ENCODE measurements at regions not wholly inside any gene's neighbourhood (a gene's known extent, or its start where the extent isn't known, plus 50 kb on each side); places are given as distances from the start of the nearest gene placed in this dataset.

DNA sequence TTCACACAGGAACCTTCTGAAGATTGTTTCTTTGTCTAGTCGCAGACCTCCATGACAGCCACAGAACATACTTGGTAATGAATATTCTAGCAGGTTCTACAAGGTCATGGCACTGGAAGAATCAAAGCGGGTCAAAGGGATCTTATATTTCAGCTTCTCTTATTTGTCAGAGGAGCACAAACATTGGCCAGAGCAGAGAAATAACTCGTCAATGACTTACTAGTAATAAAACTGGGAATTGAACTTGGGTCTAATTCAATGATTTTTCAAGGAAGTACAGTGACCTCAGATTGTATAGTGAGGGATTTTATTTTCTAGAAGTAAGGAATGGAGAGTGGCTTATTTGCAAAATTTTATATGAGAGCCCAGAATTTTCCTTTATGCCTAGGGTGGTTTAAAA, 290.8 kb upstream of the PLXNA2 start:
- H3K27me3 Mint-ChIP-seq (ENCODE audit: low read depth) = peaks cover 31% of the 10 kb centered on the region
- no peaks in the 10 kb centered on the region for H3K36me3 Mint-ChIP-seq (ENCODE audit: low read depth)
- TF ChIP-seq, protein P1, sequence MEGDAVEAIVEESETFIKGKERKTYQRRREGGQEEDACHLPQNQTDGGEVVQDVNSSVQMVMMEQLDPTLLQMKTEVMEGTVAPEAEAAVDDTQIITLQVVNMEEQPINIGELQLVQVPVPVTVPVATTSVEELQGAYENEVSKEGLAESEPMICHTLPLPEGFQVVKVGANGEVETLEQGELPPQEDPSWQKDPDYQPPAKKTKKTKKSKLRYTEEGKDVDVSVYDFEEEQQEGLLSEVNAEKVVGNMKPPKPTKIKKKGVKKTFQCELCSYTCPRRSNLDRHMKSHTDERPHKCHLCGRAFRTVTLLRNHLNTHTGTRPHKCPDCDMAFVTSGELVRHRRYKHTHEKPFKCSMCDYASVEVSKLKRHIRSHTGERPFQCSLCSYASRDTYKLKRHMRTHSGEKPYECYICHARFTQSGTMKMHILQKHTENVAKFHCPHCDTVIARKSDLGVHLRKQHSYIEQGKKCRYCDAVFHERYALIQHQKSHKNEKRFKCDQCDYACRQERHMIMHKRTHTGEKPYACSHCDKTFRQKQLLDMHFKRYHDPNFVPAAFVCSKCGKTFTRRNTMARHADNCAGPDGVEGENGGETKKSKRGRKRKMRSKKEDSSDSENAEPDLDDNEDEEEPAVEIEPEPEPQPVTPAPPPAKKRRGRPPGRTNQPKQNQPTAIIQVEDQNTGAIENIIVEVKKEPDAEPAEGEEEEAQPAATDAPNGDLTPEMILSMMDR (IDR thresholded peaks at IDR 0.05) = no peak
- H3K4me3 Mint-ChIP-seq (ENCODE audit: unreplicated experiment) = no peak overlapping the region
- peaks cover 4% of the 10 kb centered on the region for H3K4me1 Mint-ChIP-seq (ENCODE audit: low read depth)
- no peaks in the 10 kb centered on the region for H3K9me3 Mint-ChIP-seq (ENCODE audit: low read depth)
- no peak overlapping the region for H3K27ac Mint-ChIP-seq (ENCODE audit: unreplicated experiment)
- DNase-seq (ENCODE audit: low spot score) = no peak

DNA sequence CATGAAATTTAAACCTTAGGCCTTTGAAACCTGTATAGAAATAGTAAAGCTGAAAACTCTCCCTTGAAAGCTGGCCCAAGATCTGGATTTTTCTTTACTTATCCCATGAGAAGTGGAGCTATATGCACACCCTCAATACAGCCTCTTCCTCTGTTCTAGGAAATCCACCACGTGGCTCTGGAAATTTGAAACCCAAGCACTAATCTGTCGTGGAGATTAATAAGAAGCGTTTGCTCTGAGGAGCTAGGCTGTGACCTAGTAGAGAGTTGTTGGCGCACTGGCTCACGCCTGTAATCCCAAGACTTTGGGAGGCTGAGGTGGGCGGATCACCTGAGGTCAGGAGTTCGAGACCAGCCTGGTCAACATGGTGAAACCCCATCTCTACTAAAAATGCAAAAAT, 291.3 kb upstream of the PLXNA2 start:
- H3K9me3 Mint-ChIP-seq (ENCODE audit: low read depth) = no peaks in the 10 kb centered on the region
- peaks cover 4% of the 10 kb centered on the region for H3K4me1 Mint-ChIP-seq (ENCODE audit: low read depth)
- H3K4me3 Mint-ChIP-seq (ENCODE audit: unreplicated experiment) = no peak overlapping the region
- no peak overlapping the region for H3K27ac Mint-ChIP-seq (ENCODE audit: unreplicated experiment)
- peaks cover 32% of the 10 kb centered on the region for H3K27me3 Mint-ChIP-seq (ENCODE audit: low read depth)
- TF ChIP-seq, protein P1 (IDR thresholded peaks at IDR 0.05) = no peak
- no peak for DNase-seq (ENCODE audit: low spot score)
- no peaks in the 10 kb centered on the region for H3K36me3 Mint-ChIP-seq (ENCODE audit: low read depth)

DNA sequence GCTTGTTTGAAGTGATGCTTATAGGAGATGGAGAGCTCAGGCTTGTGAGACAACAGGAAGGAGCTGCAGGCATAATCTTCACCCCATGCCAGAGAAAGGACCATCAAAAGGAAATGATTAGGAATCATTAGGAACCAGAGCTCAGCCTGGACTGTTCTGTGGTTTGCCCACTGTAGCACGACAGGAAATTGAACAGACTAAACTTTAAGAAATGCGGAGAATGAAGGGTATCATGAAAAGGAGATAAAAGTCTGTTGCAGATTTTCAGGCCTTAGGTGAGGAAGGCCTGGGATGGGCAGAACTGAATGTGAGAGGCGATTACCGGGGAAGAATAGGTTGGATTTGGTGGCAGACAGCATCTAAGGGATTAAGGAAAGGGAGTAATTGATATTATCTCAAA, 292.0 kb upstream of the PLXNA2 start:
- DNase-seq (ENCODE audit: low spot score) = no peak
- no peaks in the 10 kb centered on the region for H3K9me3 Mint-ChIP-seq (ENCODE audit: low read depth)
- H3K36me3 Mint-ChIP-seq (ENCODE audit: low read depth) = no peaks in the 10 kb centered on the region
- no peak overlapping the region for H3K4me3 Mint-ChIP-seq (ENCODE audit: unreplicated experiment)
- peaks cover 30% of the 10 kb centered on the region for H3K27me3 Mint-ChIP-seq (ENCODE audit: low read depth)
- no peak overlapping the region for H3K27ac Mint-ChIP-seq (ENCODE audit: unreplicated experiment)
- peaks cover 4% of the 10 kb centered on the region for H3K4me1 Mint-ChIP-seq (ENCODE audit: low read depth)
- TF ChIP-seq, protein P1 (IDR thresholded peaks at IDR 0.05) = no peak

DNA sequence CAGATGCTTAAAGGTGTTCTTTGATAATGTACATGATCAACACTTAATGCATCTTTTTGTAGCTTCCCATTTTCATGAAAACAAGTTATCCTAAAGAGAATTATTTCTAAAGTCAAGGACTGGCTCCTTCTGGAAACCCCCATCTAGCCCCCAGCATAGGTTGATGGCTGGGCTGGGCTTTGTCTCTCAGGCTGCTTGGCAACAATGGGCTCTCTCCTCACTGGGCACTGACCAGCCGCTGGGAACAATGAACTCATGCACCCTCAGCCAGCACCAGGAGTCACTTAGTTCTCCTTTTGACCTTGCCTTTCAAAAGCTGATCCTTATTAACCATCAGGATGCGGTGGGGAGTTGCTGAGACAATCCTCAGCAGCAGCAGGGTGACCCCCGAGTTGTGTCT, 293.0 kb upstream of the PLXNA2 start:
- no peaks in the 10 kb centered on the region for H3K36me3 Mint-ChIP-seq (ENCODE audit: low read depth)
- TF ChIP-seq, protein P1 (IDR thresholded peaks at IDR 0.05) = no peak
- peaks cover 24% of the 10 kb centered on the region for H3K27me3 Mint-ChIP-seq (ENCODE audit: low read depth)
- no peak overlapping the region for H3K27ac Mint-ChIP-seq (ENCODE audit: unreplicated experiment)
- H3K9me3 Mint-ChIP-seq (ENCODE audit: low read depth) = no peaks in the 10 kb centered on the region
- H3K4me3 Mint-ChIP-seq (ENCODE audit: unreplicated experiment) = no peak overlapping the region
- DNase-seq (ENCODE audit: low spot score) = no peak
- H3K4me1 Mint-ChIP-seq (ENCODE audit: low read depth) = peaks cover 4% of the 10 kb centered on the region

DNA sequence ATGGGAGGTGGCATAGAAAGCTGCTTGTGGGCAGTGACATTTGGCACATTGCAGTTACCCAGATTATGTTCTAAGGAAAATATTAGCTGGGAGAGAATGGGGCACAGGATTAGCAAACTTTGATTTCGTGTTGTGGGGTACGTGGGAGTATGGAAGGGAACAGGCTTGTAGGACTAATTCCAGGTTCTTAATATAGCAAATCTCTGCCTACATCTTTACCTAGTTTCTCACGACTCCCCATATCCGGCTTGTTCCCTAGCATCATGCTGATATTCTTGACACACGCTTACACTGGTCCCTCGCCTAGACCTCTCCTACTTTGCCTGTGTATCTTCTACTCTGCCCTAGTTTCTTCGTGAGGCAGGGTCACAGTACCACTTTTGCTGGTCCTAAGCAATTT, 293.9 kb upstream of the PLXNA2 start:
- H3K36me3 Mint-ChIP-seq (ENCODE audit: low read depth) = no peaks in the 10 kb centered on the region
- no peaks in the 10 kb centered on the region for H3K9me3 Mint-ChIP-seq (ENCODE audit: low read depth)

More for the DNA sequence above, 293.9 kb upstream of the PLXNA2 start:
- Mint-ChIP-seq H3K4me3 (ENCODE audit: unreplicated experiment) (no peak overlapping the region), H3K27ac (ENCODE audit: unreplicated experiment) (no peak overlapping the region), H3K27me3 (ENCODE audit: low read depth) (peaks cover 19% of the 10 kb centered on the region), H3K4me1 (ENCODE audit: low read depth) (peaks cover 4% of the 10 kb centered on the region)
- TF ChIP-seq, protein P1 (IDR thresholded peaks at IDR 0.05) = no peak
- DNase-seq (ENCODE audit: low spot score) = no peak
